HG03521 (cell line): ENCODE measurements at regions not wholly inside any gene's neighbourhood (a gene's known extent, or its start where the extent isn't known, plus 50 kb on each side); places are given as distances from the start of the nearest gene placed in this dataset.

Source experiments
- ATAC-seq: cut with Tn5 transposase; IDR thresholded peaks from one replicate; pipeline ENCODE4 v1.9.1; 2021; ENCODE audit warnings: mild to moderate bottlenecking, moderate library complexity; ENCODE audit not compliant: unreplicated experiment

- no peak for ATAC-seq
Observed at GRCh38 chr5:143761663-143762062, 50.3 kb upstream of the HMHB1 start.

- ATAC-seq, result no peak
Observed at GRCh38 chr5:143760755-143761154, 51.2 kb upstream of the HMHB1 start.

GRCh38 chr5:143760131-143760505 lies 51.8 kb upstream of the HMHB1 start:
- no peak for ATAC-seq

GRCh38 chr5:143759396-143760130 lies 52.4 kb upstream of the HMHB1 start:
- ATAC-seq, result no peak

- peak; percentile 52 for ATAC-seq
Observed at GRCh38 chr5:143758750-143759149, 53.2 kb upstream of the HMHB1 start.

- ATAC-seq, result no peak
Observed at GRCh38 chr5:143758015-143758414, 53.9 kb upstream of the HMHB1 start.

GRCh38 chr5:143757116-143757515 lies 54.8 kb upstream of the HMHB1 start:
- ATAC-seq, result no peak

GRCh38 chr5:143755966-143756365 lies 56.0 kb upstream of the HMHB1 start:
- no peak for ATAC-seq

- ATAC-seq, result no peak
Observed at GRCh38 chr5:143752165-143752850, 59.7 kb upstream of the HMHB1 start.

GRCh38 chr5:143751342-143751741 lies 60.6 kb upstream of the HMHB1 start:
- no peak for ATAC-seq

- no peak for ATAC-seq
Observed at GRCh38 chr5:143749581-143750205, 62.3 kb upstream of the HMHB1 start.

- no peak for ATAC-seq
Observed at GRCh38 chr5:143748516-143748915, 63.4 kb upstream of the HMHB1 start.

- no peak for ATAC-seq
Observed at GRCh38 chr5:143742951-143743350, 69.0 kb upstream of the HMHB1 start.

- ATAC-seq, result no peak
Observed at GRCh38 chr5:143741421-143741820, 70.5 kb upstream of the HMHB1 start.

- no peak for ATAC-seq
Observed at GRCh38 chr5:143740956-143741355, 71.0 kb upstream of the HMHB1 start.

- no peak for ATAC-seq
Observed at GRCh38 chr5:143739746-143740145, 72.2 kb upstream of the HMHB1 start.

GRCh38 chr5:143738417-143739401 lies 73.3 kb upstream of the HMHB1 start:
- no peak for ATAC-seq

GRCh38 chr5:143737062-143737461 lies 74.9 kb upstream of the HMHB1 start:
- no peak for ATAC-seq

GRCh38 chr5:143734456-143734780 lies 77.5 kb upstream of the HMHB1 start:
- no peak for ATAC-seq

GRCh38 chr5:143733665-143734455 lies 78.1 kb upstream of the HMHB1 start:
- ATAC-seq, result no peak
